H1 (cell line): ENCODE measurements at regions not wholly inside any gene's neighbourhood (a gene's known extent, or its start where the extent isn't known, plus 50 kb on each side); places are given as distances from the start of the nearest gene placed in this dataset. TPM values are rescaled to one million over a fixed set of nuclear protein-coding genes. Genes with fewer than 3 reads are reported as not detected.

Experiments
- microRNA-seq, 2 experiments: library from miRNA; unstranded; fragments of <30 nt; microRNA quantifications; one replicate each; pipeline versions ENCODE4 to v1.2.0, GENCODE V29; 2016 to 2020; ENCODE audit warnings: borderline microRNAs expressed in 2 of 2, borderline number of aligned reads in 2 of 2, borderline replicate concordance in 1 of 2
- small RNA-seq: library from polyadenylated mRNA; stranded (forward); fragments of <200 nt; extraction: miRNeasy Mini kit (QIAGEN cat#:217004); gene quantifications from one replicate; pipeline ENCODE3, GENCODE V24; 2013; ENCODE audit not compliant: insufficient read depth

Small RNA genes lying in the stretch of these regions (microRNA-seq; reads per million reads assigned to microRNA genes)
- 0 reads per million in 2 experiments for gene MIR5702

Small RNA genes lying in the stretch of these regions (small RNA-seq; reads per million reads assigned to genes)
- not detected for gene AC068138.1
- gene MIR5702: not detected
